DMS53 (cell line): ENCODE measurements at regions not wholly inside any gene's neighbourhood (a gene's known extent, or its start where the extent isn't known, plus 50 kb on each side); places are given as distances from the start of the nearest gene placed in this dataset.

Experiments
- DNase-seq: peaks from one replicate; lab custom pipeline; 2025; lab: John Stamatoyannopoulos, UW

DNA sequence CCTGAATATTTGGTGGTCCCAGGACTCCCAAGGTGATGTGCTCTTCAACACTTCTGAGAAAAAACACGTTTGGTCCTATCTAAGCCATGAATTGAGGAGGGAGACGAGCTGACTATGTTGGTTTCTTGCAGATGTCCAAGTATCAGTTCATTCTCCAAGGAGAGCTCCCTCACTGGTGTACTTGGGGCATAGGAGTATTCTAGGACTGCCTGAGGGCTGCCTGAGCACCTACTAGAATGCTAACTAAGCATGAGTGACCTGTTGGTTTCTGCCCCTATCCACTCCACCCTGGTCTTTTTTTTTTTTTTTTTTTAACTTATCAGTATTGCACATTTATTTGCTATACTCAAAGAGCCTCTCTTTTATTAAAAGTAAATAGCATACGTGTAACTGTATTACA lies 200.5 kb upstream of the FANCL start:
- no peak for DNase-seq

DNA sequence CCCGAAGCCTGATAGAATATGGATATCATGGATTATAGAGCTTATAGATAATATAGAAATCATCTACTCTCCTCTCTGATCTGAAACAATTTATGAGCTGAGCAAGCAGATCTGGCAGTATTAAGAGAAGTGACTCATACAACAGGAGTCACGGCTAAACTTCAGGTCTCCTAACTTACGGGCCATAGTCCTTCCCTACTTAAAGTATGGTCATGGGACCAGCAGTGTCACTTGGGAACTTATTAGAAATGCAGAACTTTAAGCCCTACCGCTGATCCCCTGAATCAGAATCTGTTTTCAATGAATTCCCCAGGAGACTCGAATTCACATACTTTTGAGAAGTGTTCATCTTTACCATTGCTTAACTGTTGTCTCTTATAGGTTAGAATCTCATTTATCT lies 195.7 kb upstream of the FANCL start:
- DNase-seq = no peak

DNA sequence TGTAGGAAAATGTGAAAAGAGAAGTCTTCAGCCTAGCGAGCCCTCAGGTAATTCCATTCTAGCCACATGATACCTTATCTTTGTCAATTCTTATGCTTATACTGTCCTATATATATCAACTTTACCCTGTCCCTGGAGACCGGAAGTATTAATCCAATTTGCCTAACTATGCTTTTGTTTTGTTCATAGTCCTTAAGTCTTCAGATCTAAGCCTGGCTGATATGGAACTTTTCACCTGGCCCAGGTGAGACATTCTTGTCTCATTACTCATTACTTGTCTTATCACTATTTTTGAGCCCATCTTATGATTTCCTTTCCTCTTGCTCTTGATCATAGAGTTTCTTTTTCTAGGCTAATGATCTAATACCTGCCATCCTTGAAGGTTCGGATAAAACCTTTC lies 194.1 kb upstream of the FANCL start:
- no peak for DNase-seq

DNA sequence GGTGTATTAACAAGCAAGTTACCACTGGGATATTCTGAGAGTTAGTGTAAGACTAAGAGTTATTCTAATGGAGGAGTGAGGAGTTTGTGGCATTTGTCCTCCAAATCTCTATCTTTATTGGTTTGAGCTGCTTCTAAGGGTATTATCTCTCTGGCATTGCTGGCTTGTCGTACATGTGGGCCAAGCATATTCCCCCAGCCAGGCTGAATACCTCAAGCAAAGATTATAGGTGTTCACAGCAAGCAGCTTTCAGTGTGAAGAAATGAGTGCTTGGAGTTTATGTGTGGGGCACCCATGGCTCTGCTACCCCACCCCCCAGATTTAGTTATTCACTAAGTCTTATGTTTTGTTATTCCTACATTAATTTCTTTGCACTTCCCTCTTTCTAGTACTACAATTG lies 193.6 kb upstream of the FANCL start:
- DNase-seq = no peak

DNA sequence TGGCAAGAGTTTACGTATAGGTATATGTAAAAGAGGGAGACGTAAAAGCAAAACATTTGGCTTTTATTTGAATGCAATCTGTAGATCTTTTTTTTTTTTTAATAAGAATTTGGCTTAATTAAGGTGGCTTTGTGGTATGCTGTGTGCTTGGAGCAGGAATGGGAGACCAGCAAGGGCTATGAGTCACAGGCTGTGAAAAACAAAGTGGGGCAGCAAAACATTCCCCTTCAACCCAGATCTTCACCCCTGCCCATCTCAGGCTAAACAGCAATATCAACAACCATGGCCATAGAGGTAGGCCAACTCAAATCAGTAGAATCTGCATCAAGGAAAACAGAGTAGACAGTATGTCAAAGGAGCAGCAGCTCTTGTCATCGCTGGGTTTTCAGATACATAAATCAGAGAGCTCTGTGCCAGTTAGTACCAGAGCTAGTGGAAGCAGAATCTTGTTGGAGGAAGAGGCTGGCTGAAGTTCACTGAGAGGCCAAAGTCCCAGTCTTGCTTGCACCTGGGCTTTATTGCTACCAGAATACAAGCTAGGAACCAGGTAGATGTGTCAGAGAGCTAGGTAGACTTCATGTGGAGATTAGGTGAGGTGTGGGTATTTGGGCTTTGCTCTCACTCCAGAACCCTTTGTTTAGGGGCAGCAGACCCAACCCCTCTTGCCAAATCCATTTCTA lies 191.5 kb upstream of the FANCL start:
- DNase-seq = no peak

DNA sequence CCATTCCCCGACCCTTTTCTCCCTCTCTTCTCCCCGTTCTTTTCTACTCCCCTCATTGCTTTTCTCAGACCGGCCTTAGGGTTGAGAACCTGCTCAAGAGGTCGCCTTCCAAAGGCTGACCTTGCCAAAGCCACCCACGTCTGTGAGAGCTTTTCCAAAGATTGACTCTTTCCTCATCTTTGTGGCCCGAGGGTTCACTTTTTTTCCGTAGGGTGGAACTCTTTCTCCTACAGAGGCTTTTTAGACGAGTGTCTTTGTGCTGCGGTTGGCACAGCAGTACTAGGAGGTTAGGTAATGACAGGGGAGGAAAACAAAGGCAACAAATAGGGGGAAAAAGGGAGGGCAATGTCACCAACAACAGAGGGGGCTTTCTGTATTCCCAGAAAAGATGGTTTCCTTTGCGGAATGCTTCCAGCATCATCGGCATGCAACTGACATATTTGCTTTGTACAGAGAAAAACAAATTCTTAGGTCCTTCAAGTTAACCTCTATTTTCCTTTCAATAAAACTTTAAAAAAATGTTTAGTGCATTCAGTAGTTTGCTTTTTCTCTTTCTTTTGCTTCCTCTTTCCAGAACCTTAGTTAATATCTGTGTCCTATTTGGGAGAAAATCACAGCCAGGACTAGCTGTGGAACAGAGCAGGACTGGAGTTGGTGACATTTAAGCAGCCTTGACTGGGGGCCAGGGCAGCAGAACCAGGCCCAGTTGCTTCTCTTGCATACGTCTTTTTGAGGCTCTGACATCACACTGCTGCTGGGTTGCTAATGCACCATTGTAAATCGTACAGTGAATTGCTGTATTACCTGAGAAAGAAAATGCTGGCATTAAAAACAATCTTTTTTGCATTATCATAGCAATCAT lies 188.1 kb upstream of the FANCL start:
- DNase-seq = peak; percentile 29

DNA sequence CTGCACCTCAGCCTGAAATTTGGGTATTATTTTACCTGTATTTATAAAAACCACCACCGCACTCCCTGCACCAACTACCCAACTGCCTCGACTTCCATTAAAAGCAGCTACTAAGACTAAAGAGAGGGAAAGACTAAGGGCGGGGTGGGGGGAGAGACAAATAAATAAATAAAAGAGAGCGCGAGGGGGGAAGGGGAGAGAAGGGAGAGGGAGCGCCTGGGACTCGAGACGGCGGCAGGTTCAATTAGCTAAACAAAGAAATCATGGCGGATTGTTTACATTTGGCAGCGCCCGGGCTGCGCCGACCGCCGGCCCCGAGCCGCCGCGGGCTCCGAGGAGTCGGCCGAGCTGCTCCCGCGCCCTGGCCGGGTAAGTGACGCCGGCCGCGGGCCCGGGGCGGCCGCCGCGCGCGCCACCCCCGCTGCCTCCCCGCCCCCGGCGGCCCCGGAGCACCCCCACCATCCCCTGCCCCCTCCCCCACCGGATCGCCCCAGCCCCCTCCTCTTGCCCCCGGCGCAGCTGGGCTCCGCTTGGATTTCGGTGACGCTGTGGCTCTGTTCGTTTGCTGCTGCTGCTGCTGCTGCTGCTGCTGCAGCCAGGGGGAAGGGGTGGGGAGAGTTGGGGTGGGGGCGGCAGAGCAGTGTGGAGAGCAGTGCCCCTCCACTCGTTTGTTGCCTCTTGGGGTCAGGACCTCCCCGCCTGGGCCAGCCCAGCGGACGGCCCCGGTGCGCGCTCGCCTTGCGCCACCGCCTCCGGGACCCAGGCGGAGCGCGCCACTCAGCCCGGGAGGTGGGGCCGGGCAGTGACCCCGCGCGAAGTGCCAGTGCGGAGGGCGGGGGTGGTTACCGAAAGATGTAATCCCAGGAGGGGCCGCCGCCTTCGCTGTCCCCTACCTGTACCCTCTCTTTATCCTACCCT lies 187.2 kb upstream of the FANCL start:
- peak; percentile 73 for DNase-seq

DNA sequence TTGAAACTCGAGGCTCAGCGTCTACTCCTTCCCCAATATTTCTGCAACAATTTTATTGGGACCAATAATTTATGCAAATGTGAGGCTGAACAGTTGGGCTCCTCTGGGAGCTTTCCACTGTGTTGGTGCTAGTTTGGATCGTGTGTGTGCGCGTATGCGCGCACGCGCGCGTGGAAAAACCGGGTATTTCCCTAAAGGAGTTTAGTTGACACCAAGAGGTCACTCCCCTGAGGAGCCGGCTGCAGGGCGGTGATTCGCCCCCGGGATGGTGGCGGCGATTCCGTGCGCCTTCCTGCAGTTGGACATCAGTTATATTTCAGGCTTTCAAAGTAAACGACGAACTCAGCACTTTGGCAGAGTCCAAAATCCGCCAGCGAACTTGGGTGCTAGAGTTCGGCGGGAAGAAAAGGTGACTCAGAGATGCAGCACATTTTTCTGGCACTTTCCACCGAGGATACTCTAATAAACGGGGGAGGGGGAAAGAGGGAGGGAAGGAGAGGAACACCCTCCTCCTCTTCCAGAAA lies 186.5 kb upstream of the FANCL start:
- DNase-seq = peak; percentile 70

DNA sequence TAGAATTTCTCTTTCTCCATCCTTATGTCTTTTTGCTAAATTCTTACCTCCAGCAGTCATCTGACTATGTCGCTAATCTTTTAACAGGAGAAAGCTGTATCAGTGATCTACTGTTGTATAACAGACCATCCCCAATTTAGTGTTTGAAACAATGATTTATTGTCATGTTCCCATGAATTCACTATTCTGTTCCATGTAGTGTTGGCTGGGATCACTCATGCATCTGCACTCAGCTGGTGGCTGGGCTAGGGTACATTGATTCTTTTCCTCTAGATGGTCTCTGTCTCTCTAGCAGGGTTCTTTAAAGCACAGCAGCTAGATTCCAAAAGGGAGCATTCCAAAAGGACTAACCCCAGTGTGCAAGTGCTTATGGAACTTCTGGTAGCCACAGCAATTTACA lies 184.2 kb upstream of the FANCL start:
- DNase-seq = no peak

DNA sequence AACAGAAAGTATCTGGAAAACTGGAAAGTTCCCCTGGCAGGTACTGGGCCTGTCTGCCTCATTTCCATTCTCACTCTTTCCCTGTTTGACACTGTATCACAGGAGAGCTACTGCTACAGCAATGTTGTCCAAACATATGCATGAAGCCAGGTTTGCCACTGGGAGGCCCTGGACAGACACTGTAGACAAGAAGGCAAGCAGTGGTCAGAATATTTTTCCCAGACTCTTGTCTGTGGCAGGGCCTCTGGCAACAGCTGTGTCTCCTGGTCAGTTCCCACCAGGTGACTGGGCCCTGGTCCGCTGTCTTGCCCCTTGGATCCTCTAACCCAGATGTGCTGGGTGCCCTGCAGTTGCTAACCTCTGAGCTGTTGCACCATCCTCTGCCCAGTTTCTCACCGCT lies 178.9 kb upstream of the FANCL start:
- peak; percentile 9 for DNase-seq

DNA sequence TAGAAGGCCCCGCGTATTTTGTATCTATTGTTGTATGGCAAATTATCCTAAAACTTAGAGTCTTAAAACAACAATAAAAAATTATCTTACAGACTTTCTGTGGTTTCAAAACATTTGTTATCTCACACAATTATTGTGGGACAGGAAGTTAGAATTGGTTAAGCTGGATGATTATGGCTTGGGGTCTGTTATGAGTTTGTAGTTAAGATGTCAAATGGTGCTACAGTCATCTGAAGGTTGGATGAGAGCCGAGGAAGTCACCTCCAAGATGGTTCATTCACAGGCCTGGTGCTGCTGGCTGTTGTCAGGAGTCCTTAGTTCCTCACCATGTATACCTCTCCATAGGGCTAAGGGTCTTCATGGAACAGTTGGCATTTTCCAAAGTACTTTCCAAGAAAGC lies 175.6 kb upstream of the FANCL start:
- no peak for DNase-seq

DNA sequence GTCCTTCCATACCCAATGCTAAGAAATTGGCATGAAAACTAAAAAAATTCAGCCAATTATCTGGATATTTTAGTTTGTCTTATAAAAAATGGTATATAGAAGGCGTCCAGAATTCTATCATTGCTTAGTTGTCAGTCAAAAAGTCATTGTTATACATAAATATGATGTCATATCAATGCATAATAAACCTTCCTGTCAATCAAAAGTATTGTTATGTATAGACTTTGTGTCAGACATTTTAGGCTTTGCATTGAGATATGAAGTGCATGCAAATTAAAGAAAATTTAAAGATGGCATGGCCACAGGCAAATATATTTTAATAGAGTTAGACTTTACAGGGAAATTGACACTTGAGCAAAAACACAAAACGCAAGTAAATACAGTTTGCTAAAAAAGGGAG lies 173.4 kb upstream of the FANCL start:
- no peak for DNase-seq

DNA sequence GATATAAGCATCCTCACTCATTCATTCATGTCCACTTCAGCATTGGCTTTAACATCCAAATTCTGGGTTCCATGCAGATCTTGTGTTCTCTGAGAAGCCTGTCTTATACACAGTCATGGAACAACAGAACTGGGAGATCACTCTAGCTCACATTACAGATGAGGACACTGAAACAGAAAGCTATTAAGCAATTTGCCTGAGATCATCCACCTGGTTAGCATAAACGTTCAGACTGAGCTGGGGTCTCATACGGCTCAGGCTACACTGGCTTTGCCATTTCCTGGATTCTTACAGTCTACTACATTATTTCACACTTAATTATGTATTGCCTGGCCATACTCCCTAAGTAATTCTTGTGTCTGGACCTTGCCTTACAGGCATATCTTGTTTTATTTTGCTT lies 169.4 kb upstream of the FANCL start:
- DNase-seq = no peak

DNA sequence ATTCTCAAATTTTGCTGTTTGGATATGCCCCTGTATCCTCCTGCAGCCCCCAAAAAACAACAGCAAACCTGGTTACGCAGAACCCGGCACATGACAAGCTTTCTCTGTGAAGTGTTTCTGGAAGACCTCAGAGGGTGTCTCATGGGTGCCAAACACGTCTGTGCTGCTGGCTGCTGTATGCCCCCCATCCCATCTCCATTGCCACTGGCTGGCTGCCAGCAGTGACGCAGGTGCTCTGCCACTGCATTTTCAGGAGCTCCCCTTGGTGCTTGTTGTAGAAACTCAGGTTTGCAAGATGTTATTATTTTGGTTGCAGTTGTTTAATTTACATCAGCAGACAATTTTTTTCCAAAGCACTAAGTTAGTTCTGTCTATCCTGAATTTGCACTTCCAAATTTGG lies 166.4 kb upstream of the FANCL start:
- no peak for DNase-seq

DNA sequence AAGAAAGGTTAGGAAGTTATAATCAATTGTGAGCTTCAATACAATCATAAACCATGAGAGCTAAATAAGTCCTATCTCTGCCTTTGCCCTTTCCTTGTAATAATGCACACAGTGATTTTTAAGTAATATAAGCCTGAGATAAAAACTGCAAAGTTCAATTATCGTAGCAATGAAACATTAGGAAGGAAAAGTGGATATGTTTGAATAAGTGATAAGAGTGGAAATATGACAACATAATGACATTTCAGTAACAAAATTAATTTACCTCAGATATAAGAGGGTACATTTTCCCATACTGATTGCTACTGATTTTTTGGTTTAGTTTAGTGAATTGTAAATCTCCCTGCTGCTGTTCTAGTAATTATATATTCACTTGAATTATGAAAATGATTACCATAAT lies 164.2 kb upstream of the FANCL start:
- no peak for DNase-seq

DNA sequence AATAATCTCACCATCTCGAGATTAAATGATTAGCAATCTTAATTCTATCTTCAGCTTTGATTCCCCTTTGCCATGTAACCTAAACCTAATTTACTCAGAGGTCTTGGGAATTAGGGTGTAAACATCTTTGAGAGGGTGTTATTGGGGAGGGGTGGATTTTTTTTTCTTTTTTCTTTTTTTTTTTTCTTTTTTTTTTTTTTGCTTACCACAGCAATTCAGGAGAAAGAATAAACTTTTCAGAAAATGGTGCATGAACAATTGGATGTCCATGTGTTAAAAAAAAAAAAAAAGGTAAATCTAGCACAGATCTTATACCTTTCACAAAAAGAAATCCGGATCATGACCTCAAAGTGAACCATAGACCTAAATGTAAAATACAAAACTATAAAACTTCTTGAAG lies 160.8 kb upstream of the FANCL start:
- no peak for DNase-seq

DNA sequence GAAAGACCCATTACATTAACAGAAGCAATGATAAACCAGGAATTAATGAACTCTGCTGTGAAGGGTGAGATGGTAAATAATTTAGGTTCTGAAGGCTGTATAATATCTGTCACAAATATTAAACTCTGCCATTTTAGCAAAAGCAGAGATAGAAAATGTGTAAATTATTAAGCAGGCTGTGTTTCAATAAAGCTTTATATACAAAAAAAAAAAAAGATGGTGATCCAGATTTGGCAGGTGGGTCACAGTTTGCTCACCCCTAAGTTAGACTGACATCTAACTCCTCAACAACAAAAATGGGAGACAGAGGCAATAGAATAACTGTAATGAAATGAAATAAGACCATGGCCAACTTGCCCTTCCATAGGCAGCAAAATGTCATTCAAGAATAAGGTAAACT lies 157.3 kb upstream of the FANCL start:
- DNase-seq = no peak

DNA sequence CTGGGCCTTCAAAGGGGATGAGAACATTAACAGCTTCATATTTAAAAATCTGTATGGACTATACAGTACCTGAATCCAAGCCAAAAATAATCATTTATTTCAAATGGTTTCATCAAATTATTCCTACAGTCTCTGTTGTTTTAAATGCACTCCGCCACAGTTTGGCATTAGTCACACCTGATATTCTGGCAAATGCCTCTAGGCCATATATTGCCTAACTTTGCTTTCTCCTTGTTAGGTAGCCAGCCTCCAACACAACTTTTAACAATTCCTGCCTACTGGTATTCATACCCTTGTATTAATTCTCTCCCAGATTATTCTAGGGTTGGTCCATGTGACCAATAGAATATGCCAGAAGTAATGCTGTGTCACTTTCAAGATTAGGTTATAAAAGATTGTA lies 146.6 kb upstream of the FANCL start:
- DNase-seq = no peak

DNA sequence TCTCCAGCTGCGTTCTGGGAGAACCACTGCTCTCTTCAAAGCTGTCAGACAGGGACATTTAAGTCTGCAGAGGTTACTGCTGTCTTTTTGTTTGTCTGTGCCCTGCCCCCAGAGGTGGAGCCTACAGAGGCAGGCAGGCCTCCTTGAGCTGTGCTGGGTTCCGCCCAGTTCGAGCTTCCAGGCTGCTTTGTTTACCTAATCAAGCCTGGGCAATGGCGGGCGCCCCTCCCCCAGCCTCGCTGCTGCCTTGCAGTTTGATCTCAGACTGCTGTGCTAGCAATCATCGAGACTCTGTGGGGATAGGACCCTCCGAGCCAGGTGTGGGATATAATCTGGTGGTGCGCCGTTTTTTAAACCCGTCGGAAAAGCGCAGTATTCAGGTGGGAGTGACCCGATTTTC lies 145.8 kb upstream of the FANCL start:
- DNase-seq = peak; percentile 75

DNA sequence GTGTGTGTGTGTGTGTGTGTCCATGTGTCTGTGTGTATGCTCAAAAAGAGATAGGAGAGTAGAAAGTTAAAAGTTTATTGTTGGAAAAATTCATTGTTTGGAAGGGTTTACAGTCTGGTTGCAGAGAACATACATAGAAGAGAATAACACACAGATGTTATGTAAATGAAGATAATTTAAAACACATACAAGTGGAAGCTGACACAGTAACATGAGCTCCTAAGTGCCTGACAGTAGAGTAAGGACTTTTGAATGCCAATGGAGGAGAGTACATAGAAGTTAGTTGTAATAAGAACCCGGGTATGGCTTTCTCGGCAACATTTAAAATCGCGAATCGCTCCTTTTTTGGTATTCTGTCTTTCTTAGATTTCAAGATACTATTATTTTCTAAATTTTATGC lies 137.0 kb upstream of the FANCL start:
- no peak for DNase-seq

DNA sequence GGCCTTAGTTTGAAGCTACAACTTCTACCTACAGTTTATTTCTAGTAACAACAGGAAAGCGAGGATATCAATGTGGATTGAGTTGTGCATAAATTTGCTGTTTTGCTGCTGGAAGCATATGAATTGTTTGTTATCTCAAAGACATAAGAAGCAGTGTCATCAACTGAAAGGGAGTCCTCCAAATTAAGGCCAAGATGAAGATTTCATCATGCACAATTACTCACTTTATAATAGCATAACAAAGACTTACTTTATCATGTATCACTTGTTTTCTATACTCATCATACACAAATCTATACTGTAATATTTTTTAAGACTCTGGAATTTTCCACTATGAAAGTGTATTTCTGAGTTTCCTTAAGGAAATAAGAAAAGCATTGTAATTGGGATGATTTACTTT lies 136.1 kb upstream of the FANCL start:
- DNase-seq = no peak

DNA sequence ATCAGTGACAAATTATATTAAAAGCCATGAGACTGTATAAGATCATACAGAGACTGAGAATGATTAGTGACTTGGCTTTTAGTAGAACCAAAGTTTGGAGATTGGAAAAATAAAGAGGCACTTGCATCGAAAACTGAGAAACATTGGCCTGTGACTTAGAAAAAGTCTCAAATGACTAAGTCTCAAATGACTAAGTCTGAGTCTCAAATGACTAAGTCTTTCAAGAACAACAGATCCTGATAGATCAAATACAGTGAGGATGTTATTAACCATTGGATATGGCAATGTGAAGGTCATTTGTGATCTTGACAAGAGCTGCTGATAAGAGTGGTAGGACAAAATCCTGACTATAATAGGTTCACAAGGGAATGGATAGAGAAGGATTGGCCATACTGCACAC lies 135.5 kb upstream of the FANCL start:
- no peak for DNase-seq
